ENCODE measurements at regions not wholly inside any gene's neighbourhood (a gene's known extent, or its start where the extent isn't known, plus 50 kb on each side); places are given as distances from the start of the nearest gene placed in this dataset.

DNA sequence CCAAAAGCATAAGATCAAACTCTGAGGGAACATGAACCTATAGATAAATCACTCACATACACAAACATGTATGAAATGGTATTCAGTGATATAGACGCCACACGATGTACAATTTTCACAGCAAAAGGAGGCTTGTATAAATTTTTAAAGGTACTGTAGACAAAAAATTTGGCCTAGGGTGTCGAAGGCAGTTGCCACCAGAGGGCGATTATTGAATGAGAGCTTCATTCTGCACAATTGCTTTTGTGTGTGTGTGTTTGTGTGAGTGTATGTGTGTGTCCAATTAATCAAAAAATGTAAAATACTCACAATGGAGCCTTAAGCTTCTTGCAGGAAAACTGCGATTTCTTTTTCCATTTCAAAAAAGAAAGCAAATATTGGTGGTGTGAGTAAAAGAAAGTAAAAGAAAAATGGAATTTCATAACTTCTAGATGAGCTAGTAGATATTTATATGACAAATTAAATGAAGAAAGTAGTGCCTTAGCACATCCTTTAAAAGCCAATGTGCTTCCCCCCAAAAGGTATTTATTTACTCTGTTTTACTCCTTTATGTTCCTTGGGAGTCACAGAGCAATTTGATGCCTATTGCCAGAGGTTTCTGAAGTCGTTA lies 800.1 kb downstream of the SATB2 start:
- Histone ChIP-seq H2AFZ (no peak overlapping the region), H3K27me3 (ENCODE audit: insufficient read depth, low read depth) (no peaks in the 10 kb centered on the region), H3K36me3 (ENCODE audit: low read depth) (no peaks in the 10 kb centered on the region), H3K27ac (no peak overlapping the region), H4K20me1 (ENCODE audit: insufficient read depth) (no peaks in the 10 kb centered on the region), H3K9me2 (ENCODE audit: insufficient read depth) (no peaks in the 10 kb centered on the region), H3K4me3 (no peak overlapping the region), H3K4me2 (no peak overlapping the region), H3K9me3 (ENCODE audit: insufficient read depth, low read depth) (no peaks in the 10 kb centered on the region), H3K79me2 (ENCODE audit: low read depth) (no peaks in the 10 kb centered on the region), H3K4me1 (replicated peaks; ENCODE audit: insufficient read depth) (no peaks in the 10 kb centered on the region), H3F3A (ENCODE audit: insufficient read depth, low read depth) (no peaks in the 10 kb centered on the region)
- DNase-seq: no peak
- ChIA-PET POLR2A (ENCODE audit: unreplicated experiment) (no interaction called here), CTCF (interaction anchor here (0.6 to 1.2 kb wide), 4 partner anchors 210 to 828 kb away, joined by 3 to 4 read pairs (median 4); no protein-coding TSS in a partner anchor)
- TF ChIP-seq EZH2 (IDR thresholded peaks at IDR 0.05; ENCODE audit: low read depth): no peak
- TF ChIP-seq, protein P1, sequence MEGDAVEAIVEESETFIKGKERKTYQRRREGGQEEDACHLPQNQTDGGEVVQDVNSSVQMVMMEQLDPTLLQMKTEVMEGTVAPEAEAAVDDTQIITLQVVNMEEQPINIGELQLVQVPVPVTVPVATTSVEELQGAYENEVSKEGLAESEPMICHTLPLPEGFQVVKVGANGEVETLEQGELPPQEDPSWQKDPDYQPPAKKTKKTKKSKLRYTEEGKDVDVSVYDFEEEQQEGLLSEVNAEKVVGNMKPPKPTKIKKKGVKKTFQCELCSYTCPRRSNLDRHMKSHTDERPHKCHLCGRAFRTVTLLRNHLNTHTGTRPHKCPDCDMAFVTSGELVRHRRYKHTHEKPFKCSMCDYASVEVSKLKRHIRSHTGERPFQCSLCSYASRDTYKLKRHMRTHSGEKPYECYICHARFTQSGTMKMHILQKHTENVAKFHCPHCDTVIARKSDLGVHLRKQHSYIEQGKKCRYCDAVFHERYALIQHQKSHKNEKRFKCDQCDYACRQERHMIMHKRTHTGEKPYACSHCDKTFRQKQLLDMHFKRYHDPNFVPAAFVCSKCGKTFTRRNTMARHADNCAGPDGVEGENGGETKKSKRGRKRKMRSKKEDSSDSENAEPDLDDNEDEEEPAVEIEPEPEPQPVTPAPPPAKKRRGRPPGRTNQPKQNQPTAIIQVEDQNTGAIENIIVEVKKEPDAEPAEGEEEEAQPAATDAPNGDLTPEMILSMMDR (conservative IDR thresholded peaks at IDR 0.05): peak; percentile 66
- BruUV-seq (replicated peaks): no TSS peak
- intact Hi-C loops (cut with micrococcal nuclease; ENCODE audit: unreplicated experiment): loop anchor here (5.0 kb wide), 1 partner anchor 830 kb away; no protein-coding TSS in a partner anchor

DNA sequence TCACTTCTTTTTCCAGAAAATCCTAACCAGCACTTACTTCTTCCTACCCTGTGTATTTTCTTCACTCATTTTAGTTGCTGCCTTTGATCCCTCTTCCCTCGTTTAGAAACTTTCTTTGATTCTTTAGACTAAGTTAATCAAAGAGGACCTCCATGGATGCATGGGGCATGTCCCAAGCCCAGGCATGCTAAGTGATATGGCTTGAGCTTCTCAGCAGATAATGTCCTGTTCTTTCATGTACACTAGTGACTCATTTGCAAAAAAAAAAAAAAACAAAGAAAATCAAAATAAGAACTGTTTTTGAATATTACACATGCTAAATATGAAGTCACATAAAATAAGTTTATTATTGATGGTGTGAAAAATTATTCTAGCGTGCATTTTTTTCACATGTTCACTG lies 800.9 kb downstream of the SATB2 start:
- CTCF ChIA-PET: interaction anchor here (0.7 to 1.2 kb wide), 3 partner anchors 209 to 829 kb away, joined by 3 to 4 read pairs (median 4); no protein-coding TSS in a partner anchor
- BruUV-seq (replicated peaks): no TSS peak

DNA sequence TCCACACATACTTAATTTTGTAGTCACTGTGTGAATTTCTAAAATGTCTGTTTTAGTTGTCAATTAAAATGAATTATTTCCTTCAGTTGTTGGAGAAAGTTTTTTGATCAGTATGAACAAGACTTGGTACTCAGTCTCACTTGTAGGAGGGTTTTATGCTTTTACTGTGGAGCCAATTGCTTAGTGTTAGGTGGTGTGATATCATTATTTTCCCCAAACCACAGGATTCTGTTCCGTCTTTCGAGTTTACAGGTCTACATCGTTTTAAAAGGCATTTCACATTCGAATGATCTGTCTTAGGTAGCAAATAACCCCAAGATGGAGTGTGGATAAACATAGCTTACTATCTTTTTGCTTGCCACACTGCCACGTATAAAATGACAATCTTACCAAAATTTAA lies 803.1 kb downstream of the SATB2 start:
- ChIA-PET POLR2A (ENCODE audit: unreplicated experiment) (no interaction called here), CTCF (no interaction called here)
- no peak overlapping the region for H3K4me3 ChIP-seq
- no peak for DNase-seq
- H3K4me1 ChIP-seq (replicated peaks; ENCODE audit: insufficient read depth): no peaks in the 10 kb centered on the region
- no peak for TF ChIP-seq EZH2 (IDR thresholded peaks at IDR 0.05; ENCODE audit: low read depth)
- H3K36me3 ChIP-seq (ENCODE audit: low read depth): no peaks in the 10 kb centered on the region
- H3K27ac ChIP-seq: no peak overlapping the region
- no peak overlapping the region for H3K4me2 ChIP-seq
- no peaks in the 10 kb centered on the region for H3K27me3 ChIP-seq (ENCODE audit: insufficient read depth, low read depth)
- no peak overlapping the region for H2AFZ ChIP-seq
- BruUV-seq (replicated peaks): no TSS peak
- intact Hi-C loops (cut with micrococcal nuclease; ENCODE audit: unreplicated experiment): loop anchor here (5.0 kb wide), 1 partner anchor 833 kb away; no protein-coding TSS in a partner anchor
- no peaks in the 10 kb centered on the region for H3F3A ChIP-seq (ENCODE audit: insufficient read depth, low read depth)
- no peaks in the 10 kb centered on the region for H3K79me2 ChIP-seq (ENCODE audit: low read depth)
- no peaks in the 10 kb centered on the region for H4K20me1 ChIP-seq (ENCODE audit: insufficient read depth)
- no peaks in the 10 kb centered on the region for H3K9me3 ChIP-seq (ENCODE audit: insufficient read depth, low read depth)
- no peaks in the 10 kb centered on the region for H3K9me2 ChIP-seq (ENCODE audit: insufficient read depth)

More for the DNA sequence above, 800.9 kb downstream of the SATB2 start:
- no peak overlapping the region for H3K4me3 ChIP-seq
- H3K4me1 ChIP-seq (replicated peaks; ENCODE audit: insufficient read depth): no peaks in the 10 kb centered on the region
- H3K4me2 ChIP-seq: no peak overlapping the region
- no peaks in the 10 kb centered on the region for H3F3A ChIP-seq (ENCODE audit: insufficient read depth, low read depth)
- no peak for TF ChIP-seq EZH2 (IDR thresholded peaks at IDR 0.05; ENCODE audit: low read depth)
- TF ChIP-seq, protein P1 (conservative IDR thresholded peaks at IDR 0.05): no peak
- H3K27me3 ChIP-seq (ENCODE audit: insufficient read depth, low read depth): no peaks in the 10 kb centered on the region
- POLR2A ChIA-PET (ENCODE audit: unreplicated experiment): no interaction called here
- intact Hi-C loops (cut with micrococcal nuclease; ENCODE audit: unreplicated experiment): loop anchor here (5.0 kb wide), 1 partner anchor 830 kb away; no protein-coding TSS in a partner anchor
- H3K27ac ChIP-seq: no peak overlapping the region
- H4K20me1 ChIP-seq (ENCODE audit: insufficient read depth): no peaks in the 10 kb centered on the region
- no peak overlapping the region for H2AFZ ChIP-seq
- H3K36me3 ChIP-seq (ENCODE audit: low read depth): no peaks in the 10 kb centered on the region
- no peaks in the 10 kb centered on the region for H3K79me2 ChIP-seq (ENCODE audit: low read depth)
- no peaks in the 10 kb centered on the region for H3K9me2 ChIP-seq (ENCODE audit: insufficient read depth)
- no peak for DNase-seq
- H3K9me3 ChIP-seq (ENCODE audit: insufficient read depth, low read depth): no peaks in the 10 kb centered on the region

Data from PC-9 (cell line).